GM19043 (cell line): ENCODE measurements at regions not wholly inside any gene's neighbourhood (a gene's known extent, or its start where the extent isn't known, plus 50 kb on each side); places are given as distances from the start of the nearest gene placed in this dataset.

Experiments used
- ATAC-seq: cut with Tn5 transposase; IDR thresholded peaks from one replicate; pipeline ENCODE4 v1.9.1; 2021; ENCODE audit warnings: low read depth; ENCODE audit not compliant: unreplicated experiment

- ATAC-seq, result no peak
Observed at GRCh38 chr6:6780231-6780630, 191.7 kb downstream of the LY86 start.

- no peak for ATAC-seq
Observed at GRCh38 chr6:6781172-6781872, 192.8 kb downstream of the LY86 start.

- no peak for ATAC-seq
Observed at GRCh38 chr6:6781873-6782227, 193.3 kb downstream of the LY86 start.

GRCh38 chr6:6783721-6784120 is 195.2 kb downstream of the LY86 start:
- no peak for ATAC-seq

GRCh38 chr6:6784514-6785162 is 196.1 kb downstream of the LY86 start:
- ATAC-seq, result no peak

GRCh38 chr6:6785163-6785521 is 196.6 kb downstream of the LY86 start:
- no peak for ATAC-seq

GRCh38 chr6:6788394-6789032 is 200.0 kb downstream of the LY86 start:
- no peak for ATAC-seq

- no peak for ATAC-seq
Observed at GRCh38 chr6:6790393-6790792, 201.9 kb downstream of the LY86 start.

- no peak for ATAC-seq
Observed at GRCh38 chr6:6790891-6791290, 202.4 kb downstream of the LY86 start.

GRCh38 chr6:6793388-6794250 is 205.1 kb downstream of the LY86 start:
- ATAC-seq, result no peak

- no peak for ATAC-seq
Observed at GRCh38 chr6:6795393-6795792, 206.9 kb downstream of the LY86 start.

- ATAC-seq, result no peak
Observed at GRCh38 chr6:6796818-6797217, 208.3 kb downstream of the LY86 start.

GRCh38 chr6:6798448-6798860 is 209.9 kb downstream of the LY86 start:
- ATAC-seq, result no peak

GRCh38 chr6:6801005-6801335 is 212.4 kb downstream of the LY86 start:
- ATAC-seq, result no peak

GRCh38 chr6:6801635-6802218 is 213.2 kb downstream of the LY86 start:
- ATAC-seq, result no peak

- ATAC-seq, result peak; percentile 54
Observed at GRCh38 chr6:6803180-6803977, 214.9 kb downstream of the LY86 start.

GRCh38 chr6:6804843-6805615 is 216.5 kb downstream of the LY86 start:
- no peak for ATAC-seq

GRCh38 chr6:6806844-6807518 is 218.5 kb downstream of the LY86 start:
- ATAC-seq, result no peak

GRCh38 chr6:6808343-6808742 is 219.8 kb downstream of the LY86 start:
- no peak for ATAC-seq
